Psoas muscle (tissue), 7 donors: ENCODE measurements at regions not wholly inside any gene's neighbourhood (a gene's known extent, or its start where the extent isn't known, plus 50 kb on each side); places are given as distances from the start of the nearest gene placed in this dataset.

Experiments
- ATAC-seq, 4 donors: fragments of 200-7000 bp; cut with Tn5 transposase; one replicate each; pipeline ENCODE4 v1.9.1; 2020; ENCODE audit warnings: moderate library complexity in 3 of 4, mild to moderate bottlenecking in 2 of 4
- DNase-seq, 2 donors: peaks; one replicate each; pipeline ENCODE4 v3.0.0-alpha.2; 2020
- H3K27ac ChIP-seq: fragments of 200-600 bp; one replicate; pipeline ENCODE4 v1.8.0; 2022
- H3K27me3 ChIP-seq, 3 donors: fragments of 200-600 bp in 1 of 3; one replicate each; pipeline versions ENCODE4 v1.6.1 to v1.8.0; 2013 to 2022; ENCODE audit warnings: low read length in 2 of 3, mild to moderate bottlenecking in 2 of 3, moderate library complexity in 1 of 3; ENCODE audit not compliant: insufficient read depth in 3 of 3
- H3K36me3 ChIP-seq, 2 donors: fragments of 200-600 bp in 1 of 2; one replicate each; pipeline versions ENCODE4 v1.6.1 to v1.8.0; 2013 to 2022; ENCODE audit warnings: low read depth in 1 of 2, mild to moderate bottlenecking in 1 of 2, moderate library complexity in 1 of 2; ENCODE audit not compliant: insufficient read depth in 1 of 2
- H3K4me1 ChIP-seq: fragments of 200-600 bp; one replicate; pipeline ENCODE4 v1.8.0; 2022
- H3K4me3 ChIP-seq: fragments of 200-600 bp; one replicate; pipeline ENCODE4 v1.8.0; 2022; ENCODE audit warnings: mild to moderate bottlenecking
- H3K9me3 ChIP-seq: fragments of 200-600 bp; one replicate; pipeline ENCODE4 v1.8.0; 2022
- WGBS, 3 donors: extraction: QIAGEN DNeasy Blood & Tissue Kit; methylation state at CpG; one replicate each; pipeline versions ENCODE4 v1.1.6 to v1.1.7; 2013; 5-methylcytosine and 5-hydroxymethylcytosine counted together
- intact Hi-C, 2 donors: fragments of 100-400 bp; cut with DNase I; formaldehyde crosslinking; loops; one replicate each; pipeline versions ENCODE4 v1.11.0 to v1.14.2; 2022
- TF ChIP-seq, protein P1 (sequence below): fragments of 200-600 bp; IDR thresholded peaks from one replicate; pipeline ENCODE4 v1.8.0; 2022; ENCODE audit warnings: antibody characterized with exemption
- donor health status: healthy with polysubstance abuse.
- donor health status: DM: no; HTN: no; CAD: no; lungs with moderate emphysema.
- donor health status: Bipolar disorder and iron deficiency.
- donor health status: healthy.
- donor health status: DM: yes; HTN: yes; CAD: no.
- donor health status: DM: no; HTN: no; CAD: no.
- donor health status: DM: yes; HTN: yes; CAD: no.

GRCh38 chr11:128394431-128395089, 192.8 kb downstream of the ETS1 start:
- Histone ChIP-seq H3K36me3 (no peaks in the 10 kb centered on the region), H3K4me3 (no peak overlapping the region), H3K27ac (no peak overlapping the region), H3K4me1 (peaks cover 3% of the 10 kb centered on the region), H3K9me3 (no peaks in the 10 kb centered on the region), H3K27me3 (no peaks in the 10 kb centered on the region)
- TF ChIP-seq, protein P1, sequence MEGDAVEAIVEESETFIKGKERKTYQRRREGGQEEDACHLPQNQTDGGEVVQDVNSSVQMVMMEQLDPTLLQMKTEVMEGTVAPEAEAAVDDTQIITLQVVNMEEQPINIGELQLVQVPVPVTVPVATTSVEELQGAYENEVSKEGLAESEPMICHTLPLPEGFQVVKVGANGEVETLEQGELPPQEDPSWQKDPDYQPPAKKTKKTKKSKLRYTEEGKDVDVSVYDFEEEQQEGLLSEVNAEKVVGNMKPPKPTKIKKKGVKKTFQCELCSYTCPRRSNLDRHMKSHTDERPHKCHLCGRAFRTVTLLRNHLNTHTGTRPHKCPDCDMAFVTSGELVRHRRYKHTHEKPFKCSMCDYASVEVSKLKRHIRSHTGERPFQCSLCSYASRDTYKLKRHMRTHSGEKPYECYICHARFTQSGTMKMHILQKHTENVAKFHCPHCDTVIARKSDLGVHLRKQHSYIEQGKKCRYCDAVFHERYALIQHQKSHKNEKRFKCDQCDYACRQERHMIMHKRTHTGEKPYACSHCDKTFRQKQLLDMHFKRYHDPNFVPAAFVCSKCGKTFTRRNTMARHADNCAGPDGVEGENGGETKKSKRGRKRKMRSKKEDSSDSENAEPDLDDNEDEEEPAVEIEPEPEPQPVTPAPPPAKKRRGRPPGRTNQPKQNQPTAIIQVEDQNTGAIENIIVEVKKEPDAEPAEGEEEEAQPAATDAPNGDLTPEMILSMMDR = no peak
- WGBS, 3 donors = 69 to 80% (median 80%) methylated on average over 4 of the region's 4 CpGs
- intact Hi-C loops = no loop called here
- DNase-seq (no peak), ATAC-seq (no peak)

DNA sequence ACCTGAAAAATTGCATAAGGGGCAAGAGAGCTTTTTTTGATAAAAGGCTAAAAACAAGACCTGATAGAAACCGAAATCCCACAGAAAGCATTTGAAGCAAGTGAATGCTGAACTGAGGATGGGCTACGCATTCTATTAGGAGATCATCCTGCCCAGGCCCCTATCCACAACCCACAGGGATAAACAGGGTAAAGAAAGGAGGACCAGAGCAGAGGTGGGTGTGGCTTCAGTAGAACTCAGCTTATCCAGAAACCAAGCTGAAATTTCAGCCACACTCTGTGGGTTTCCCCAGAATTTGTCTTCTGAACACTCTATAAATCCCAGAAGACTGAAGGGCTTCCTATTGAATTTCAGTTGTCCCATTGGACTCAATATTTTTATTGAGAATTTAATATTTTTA, 195.1 kb downstream of the ETS1 start:
- Histone ChIP-seq H3K27me3 (no peaks in the 10 kb centered on the region), H3K9me3 (no peaks in the 10 kb centered on the region), H3K4me3 (no peak overlapping the region), H3K4me1 (no peaks in the 10 kb centered on the region), H3K27ac (no peak overlapping the region), H3K36me3 (no peaks in the 10 kb centered on the region)
- DNase-seq = no peak
- 98 to 99% (median 98%) methylated on average over 2 of the region's 2 CpGs for WGBS, 3 donors
- intact Hi-C loops = no loop called here
- no peak for ATAC-seq
- TF ChIP-seq, protein P1 = no peak

GRCh38 chr11:128391811-128392210, 195.5 kb downstream of the ETS1 start:
- intact Hi-C loops = no loop called here
- no peak overlapping the region for H3K4me3 ChIP-seq
- no peaks in the 10 kb centered on the region for H3K27me3 ChIP-seq
- DNase-seq (no peak), ATAC-seq (no peak)
- no peak overlapping the region for H3K27ac ChIP-seq
- no peaks in the 10 kb centered on the region for H3K9me3 ChIP-seq
- no peaks in the 10 kb centered on the region for H3K36me3 ChIP-seq
- TF ChIP-seq, protein P1 = no peak
- 78 to 89% (median 81%) methylated on average over 2 of the region's 2 CpGs for WGBS, 3 donors
- H3K4me1 ChIP-seq = no peaks in the 10 kb centered on the region

DNA sequence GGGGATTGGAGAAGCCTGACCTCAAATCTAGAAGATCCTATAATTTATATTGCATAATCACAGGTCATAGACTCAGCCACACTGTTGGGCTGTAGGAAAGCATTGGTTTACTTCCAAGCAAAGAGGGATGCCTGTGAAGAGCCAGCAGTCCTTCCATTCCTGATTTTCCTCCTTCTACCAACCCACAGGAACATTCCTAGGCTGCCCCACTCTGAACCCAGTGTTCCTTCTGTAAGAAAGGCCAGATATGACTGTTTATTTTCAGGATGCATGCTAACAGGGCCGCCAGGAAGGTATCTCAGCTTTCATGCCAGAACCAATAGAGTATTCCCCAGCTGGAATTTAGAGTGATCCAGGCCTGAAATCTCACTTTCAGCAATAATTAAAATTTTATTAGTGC, 197.1 kb downstream of the ETS1 start:
- WGBS, 3 donors = 63 to 86% (median 85%) methylated on average over 1 of the region's 1 CpG
- DNase-seq (no peak), ATAC-seq (no peak)
- Histone ChIP-seq H3K4me1 (no peaks in the 10 kb centered on the region), H3K27ac (no peak overlapping the region), H3K9me3 (no peaks in the 10 kb centered on the region), H3K36me3 (no peaks in the 10 kb centered on the region), H3K4me3 (no peak overlapping the region), H3K27me3 (no peaks in the 10 kb centered on the region)
- intact Hi-C loops = no loop called here
- TF ChIP-seq, protein P1 = no peak

DNA sequence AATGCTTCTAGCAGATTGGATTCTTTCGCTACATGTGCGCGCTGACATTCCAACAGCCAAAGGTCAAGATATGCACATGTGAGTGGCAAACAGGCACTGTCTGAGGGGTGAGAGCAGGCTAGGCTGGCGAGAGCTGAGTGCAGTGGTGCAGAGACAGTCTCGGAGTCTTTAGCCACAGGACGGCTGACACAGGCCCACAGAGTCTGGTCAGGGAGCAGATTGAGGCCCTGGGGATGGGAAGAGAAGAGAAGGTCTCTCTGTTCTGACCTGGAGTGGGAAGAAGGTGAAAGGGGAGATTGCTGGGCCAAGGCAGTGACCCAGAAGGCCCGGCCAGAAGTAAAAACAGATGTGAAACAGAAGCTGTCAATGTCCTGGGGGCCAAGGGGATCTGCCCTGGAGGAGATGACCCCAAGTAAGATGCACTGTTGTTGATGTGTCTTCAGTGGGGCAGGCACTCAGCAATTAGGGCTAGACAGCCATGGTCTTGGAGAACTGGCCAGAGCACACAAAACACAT, 197.8 kb downstream of the ETS1 start:
- WGBS, 3 donors = 84 to 89% (median 85%) methylated on average over 7 of the region's 7 CpGs
- H3K27ac ChIP-seq = no peak overlapping the region
- peak in 1 of 2 donors; percentile 49 for DNase-seq
- H3K4me1 ChIP-seq = no peaks in the 10 kb centered on the region
- H3K36me3 ChIP-seq = no peaks in the 10 kb centered on the region
- no peaks in the 10 kb centered on the region for H3K27me3 ChIP-seq
- no peaks in the 10 kb centered on the region for H3K9me3 ChIP-seq
- intact Hi-C loops = no loop called here
- TF ChIP-seq, protein P1 = no peak
- H3K4me3 ChIP-seq = no peak overlapping the region
- no peak for ATAC-seq
